ENCODE measurements at regions not wholly inside any gene's neighbourhood (a gene's known extent, or its start where the extent isn't known, plus 50 kb on each side); places are given as distances from the start of the nearest gene placed in this dataset.

- TF ChIP-seq ZBTB33 (IDR thresholded peaks at IDR 0.05), result no peak
- TF ChIP-seq HNF4A (conservative IDR thresholded peaks at IDR 0.05), result no peak
- TF ChIP-seq TAF1 (conservative IDR thresholded peaks at IDR 0.05), result no peak
- no peak for TF ChIP-seq RXRA (IDR thresholded peaks at IDR 0.05)
- TF ChIP-seq ATF3 (IDR thresholded peaks at IDR 0.05), result no peak
Measured at GRCh38 chr1:30634507-30634906, 88.9 kb downstream of the MATN1 start (continued).

GRCh38 chr1:30633294-30633693 is 90.1 kb downstream of the MATN1 start:
- no peaks in the 10 kb centered on the region for H3K27me3 ChIP-seq (ENCODE audit: control insufficient read depth in 4 of 4, insufficient read depth in 4 of 4, low read length in 3 of 4)
- 94% methylated on average over 4 of the region's 4 CpGs for WGBS
- no peak for DNase-seq (ENCODE audit: low spot score)
- no peak for TF ChIP-seq SP1 (IDR thresholded peaks at IDR 0.05)
- no peak for TF ChIP-seq FOXA1 (IDR thresholded peaks at IDR 0.05)
- no peak for TF ChIP-seq GABPA (IDR thresholded peaks at IDR 0.05 in 1 of 2, conservative IDR thresholded peaks at IDR 0.05 in 1 of 2)
- no peak for TF ChIP-seq ZBTB33 (IDR thresholded peaks at IDR 0.05)
- TF ChIP-seq EGR1 (IDR thresholded peaks at IDR 0.05; ENCODE audit: low read depth in 2 of 2), result no peak
- no peak for TF ChIP-seq TAF1 (conservative IDR thresholded peaks at IDR 0.05)
- no peak for TF ChIP-seq RAD21 (IDR thresholded peaks at IDR 0.05)
- no peaks in the 10 kb centered on the region for H3K9me3 ChIP-seq (ENCODE audit: control insufficient read depth in 4 of 4, low read length in 3 of 4)
- no peak overlapping the region for H3K4me3 ChIP-seq (ENCODE audit: low read depth in 1 of 3, low read length in 3 of 3)
- no peak overlapping the region for H3K9ac ChIP-seq (ENCODE audit: low read depth in 1 of 2, low read length in 2 of 2)
- H3K27ac ChIP-seq (ENCODE audit: low read depth in 1 of 2, low read length in 2 of 2), result no peak overlapping the region
- H3K4me1 ChIP-seq (ENCODE audit: control insufficient read depth in 4 of 4, insufficient read depth in 4 of 4, low read length in 3 of 4), result no peaks in the 10 kb centered on the region
- H3K36me3 ChIP-seq (ENCODE audit: control insufficient read depth in 4 of 4, insufficient read depth in 3 of 4, low read depth in 1 of 4, low read length in 3 of 4), result no peaks in the 10 kb centered on the region

- no peaks in the 10 kb centered on the region for H3K9me3 ChIP-seq (ENCODE audit: control insufficient read depth in 4 of 4, low read length in 3 of 4)
- no peaks in the 10 kb centered on the region for H3K4me1 ChIP-seq (ENCODE audit: control insufficient read depth in 4 of 4, insufficient read depth in 4 of 4, low read length in 3 of 4)
- no peaks in the 10 kb centered on the region for H3K27me3 ChIP-seq (ENCODE audit: control insufficient read depth in 4 of 4, insufficient read depth in 4 of 4, low read length in 3 of 4)
- no peak overlapping the region for H3K9ac ChIP-seq (ENCODE audit: low read depth in 1 of 2, low read length in 2 of 2)
- TF ChIP-seq CTCF (IDR thresholded peaks at IDR 0.05; ENCODE audit: low read depth, low read length, missing input control) (no peak), REST (IDR thresholded peaks at IDR 0.05) (no peak), RAD21 (IDR thresholded peaks at IDR 0.05) (no peak), NR2F2 (IDR thresholded peaks at IDR 0.05) (no peak), FOXA1 (IDR thresholded peaks at IDR 0.05) (no peak), FOXA2 (IDR thresholded peaks at IDR 0.05) (no peak), RXRA (IDR thresholded peaks at IDR 0.05) (no peak), SP1 (IDR thresholded peaks at IDR 0.05) (no peak), MAX (IDR thresholded peaks at IDR 0.05) (no peak), YY1 (IDR thresholded peaks at IDR 0.05) (no peak), HNF4A (conservative IDR thresholded peaks at IDR 0.05) (no peak), ATF3 (IDR thresholded peaks at IDR 0.05) (no peak), HNF4G (IDR thresholded peaks at IDR 0.05) (no peak)
- H3K4me3 ChIP-seq (ENCODE audit: low read depth in 1 of 3, low read length in 3 of 3), result no peak overlapping the region
- DNase-seq (ENCODE audit: low spot score), result no peak
- no peak overlapping the region for H3K27ac ChIP-seq (ENCODE audit: low read depth in 1 of 2, low read length in 2 of 2)
- no peaks in the 10 kb centered on the region for H3K36me3 ChIP-seq (ENCODE audit: control insufficient read depth in 4 of 4, insufficient read depth in 3 of 4, low read depth in 1 of 4, low read length in 3 of 4)
- WGBS, result 70% methylated on average over 7 of the region's 7 CpGs
Measured at GRCh38 chr1:30632481-30632880, 90.9 kb downstream of the MATN1 start.
